A549 (cell line): ENCODE measurements at regions not wholly inside any gene's neighbourhood (a gene's known extent, or its start where the extent isn't known, plus 50 kb on each side); places are given as distances from the start of the nearest gene placed in this dataset.

ENCODE experiments used
- ATAC-seq, 2 experiments: fragments of 200-7000 bp in 1 of 2; fragments of >200 bp in 1 of 2; cut with Nextera tagmentation in 1 of 2; cut with Tn5 transposase in 1 of 2; 3 replicates each; pipeline versions ENCODE4 v1.8.0 to v1.9.1; 2018 to 2020; ENCODE audit warnings: mild to moderate bottlenecking in 1 of 2, moderate library complexity in 1 of 2
- CTCF ChIA-PET: fragments of 300-600 bp; sonication (Branson Sonifier 250); formaldehyde crosslinking; extraction: SDS; loops from one replicate; lab custom pipeline; 2021; ENCODE audit warnings: antibody characterized with exemption, inconsistent platforms; lab: Yijun Ruan, JAX
- POLR2A ChIA-PET: fragments of 350-600 bp; formaldehyde crosslinking; extraction: SDS; loops from one replicate; lab custom pipeline; 2021; ENCODE audit warnings: antibody characterized with exemption, inconsistent platforms; lab: Yijun Ruan, JAX
- DNase-seq, 2 experiments: peaks; one replicate each; pipeline versions ENCODE4 v3.0.0 to v3.0.0-alpha.2; 2011 to 2016; ENCODE audit warnings: low read depth in 1 of 2, low spot score in 1 of 2
- FAIRE-seq: peaks from 2 replicates; lab custom pipeline; 2011; peaks lifted over from hg19 to GRCh38; lab: Jason Lieb, UNC
- H3K27ac ChIP-seq, 2 experiments: fragments of >200 bp; sonication (Bioruptor Twin); formaldehyde crosslinking; 3 replicates each; pipeline ENCODE4 v1.5.1; 2016 to 2017
- H3K4me1 ChIP-seq: fragments of >200 bp; sonication (Bioruptor Twin); formaldehyde crosslinking; 3 replicates; pipeline ENCODE4 v1.6.1; 2016
- H3K4me2 ChIP-seq: fragments of >200 bp; sonication (Bioruptor Twin); formaldehyde crosslinking; 3 replicates; pipeline ENCODE4 v1.6.1; 2016
- H3K4me3 ChIP-seq: fragments of >200 bp; sonication (Bioruptor Twin); formaldehyde crosslinking; 3 replicates; pipeline ENCODE4 v1.5.1; 2016
- H3K9me3 ChIP-seq: fragments of >200 bp; sonication (Bioruptor Twin); formaldehyde crosslinking; 3 replicates; pipeline ENCODE4 v1.6.1; 2016
- BHLHE40 ChIP-seq: IDR thresholded peaks from 2 replicates; pipeline ENCODE4 v1.6.1; 2012; ENCODE audit warnings: low read depth, low read length, inconsistent platforms
- CBX2 ChIP-seq: fragments of 200-600 bp; sonication (generic); IDR thresholded peaks from 2 replicates; pipeline ENCODE4 v1.6.1; 2016; ENCODE audit warnings: low read depth, mild to moderate bottlenecking, borderline replicate concordance
- CTCF ChIP-seq: fragments of >200 bp; sonication (Bioruptor Twin); formaldehyde crosslinking; IDR thresholded peaks from 3 replicates; pipeline ENCODE4 v1.5.1; 2016
- EP300 ChIP-seq, 2 experiments: fragments of >200 bp; sonication (Bioruptor Twin); formaldehyde crosslinking; IDR thresholded peaks; 2 replicates in 1 of 2; 3 replicates in 1 of 2; pipeline ENCODE4 v1.6.1; 2016 to 2017
- FOXS1 ChIP-seq: fragments of 250-450 bp; sonication (Bioruptor Pico); IDR thresholded peaks from 2 replicates; pipeline ENCODE4 v1.5.0; 2020; ENCODE audit warnings: mild to moderate bottlenecking, moderate library complexity
- HDAC2 ChIP-seq: fragments of 200-600 bp; sonication (generic); IDR thresholded peaks from 2 replicates; pipeline ENCODE4 v1.6.1; 2016
- HEYL ChIP-seq: fragments of 250-450 bp; sonication (Bioruptor Pico); IDR thresholded peaks from 2 replicates; pipeline ENCODE4 v1.8.0; 2021; ENCODE audit warnings: mild to moderate bottlenecking, moderate library complexity
- HOXB13 ChIP-seq: fragments of 250-450 bp; sonication (Bioruptor Pico); IDR thresholded peaks from 2 replicates; pipeline ENCODE4 v1.5.0; 2020; ENCODE audit warnings: low read depth, mild to moderate bottlenecking, moderate library complexity
- KDM5A ChIP-seq: fragments of 200-600 bp; sonication (generic); IDR thresholded peaks from 2 replicates; pipeline ENCODE4 v1.6.1; 2016; ENCODE audit warnings: antibody characterized with exemption, mild to moderate bottlenecking
- MAFK ChIP-seq: fragments of 450-650 bp; IDR thresholded peaks from 2 replicates; pipeline ENCODE4 v1.6.1; 2014; ENCODE audit not compliant: partially characterized antibody
- MAZ ChIP-seq: fragments of 150-350 bp; IDR thresholded peaks from 2 replicates; pipeline ENCODE4 v1.6.1; 2014; ENCODE audit warnings: antibody characterized with exemption, low read depth, low read length, borderline replicate concordance
- MYC ChIP-seq: IDR thresholded peaks from 2 replicates; pipeline ENCODE4 v1.6.1; 2012; ENCODE audit warnings: mild to moderate bottlenecking, inconsistent platforms, low read length, improper control_type of control experiment, borderline replicate concordance
- NPAS2 ChIP-seq: fragments of 250-450 bp; sonication (Bioruptor Pico); IDR thresholded peaks from 2 replicates; pipeline ENCODE4 v1.8.0; 2022; ENCODE audit warnings: mild to moderate bottlenecking, moderate library complexity, borderline replicate concordance
- PBX3 ChIP-seq: IDR thresholded peaks from 2 replicates; pipeline ENCODE4 v1.6.1; 2012
- PHF8 ChIP-seq: fragments of 200-600 bp; sonication (generic); IDR thresholded peaks from 2 replicates; pipeline ENCODE4 v1.6.1; 2016; ENCODE audit warnings: low read depth, mild to moderate bottlenecking, antibody characterized with exemption, moderate library complexity, borderline replicate concordance
- RAD21 ChIP-seq, 2 experiments: fragments of >200 bp in 1 of 2; sonication (Bioruptor Twin) in 1 of 2; formaldehyde crosslinking in 1 of 2; IDR thresholded peaks in 1 of 2; conservative IDR thresholded peaks in 1 of 2; 2 replicates in 1 of 2; 3 replicates in 1 of 2; pipeline ENCODE4 v1.6.1; 2012 to 2018; ENCODE audit warnings: inconsistent platforms in 1 of 2
- RNF2 ChIP-seq: fragments of 200-600 bp; sonication (generic); IDR thresholded peaks from 2 replicates; pipeline ENCODE4 v1.6.1; 2016; ENCODE audit warnings: low read depth, mild to moderate bottlenecking, antibody characterized with exemption, moderate library complexity, borderline replicate concordance
- SMC3 ChIP-seq: fragments of >200 bp; sonication (Bioruptor Twin); formaldehyde crosslinking; IDR thresholded peaks from 3 replicates; pipeline ENCODE4 v1.6.1; 2018; ENCODE audit warnings: inconsistent platforms
- TP53 ChIP-seq: fragments of 250-450 bp; sonication (Bioruptor Pico); IDR thresholded peaks from 2 replicates; pipeline ENCODE4 v1.5.0; 2021; ENCODE audit warnings: mild to moderate bottlenecking, moderate library complexity
- ZC3H11A ChIP-seq: fragments of 450-650 bp; IDR thresholded peaks from 2 replicates; pipeline ENCODE4 v1.6.1; 2014; ENCODE audit warnings: antibody characterized with exemption, mild to moderate bottlenecking
- WGBS: methylation state at CpG from one replicate; pipeline ENCODE4 v1.1.6; 2017; ENCODE audit errors: missing lambda C conversion rate; 5-methylcytosine and 5-hydroxymethylcytosine counted together
- TF ChIP-seq, protein P1 (sequence below): fragments of 250-450 bp; sonication (Bioruptor Pico); IDR thresholded peaks from 2 replicates; pipeline ENCODE4 v1.5.0; 2020; ENCODE audit warnings: low read depth, mild to moderate bottlenecking, moderate library complexity
- TF ChIP-seq, protein P2 (sequence below): fragments of 150-350 bp; IDR thresholded peaks from 2 replicates; pipeline ENCODE4 v1.6.1; 2014; ENCODE audit warnings: low read depth, mild to moderate bottlenecking, low read length

GRCh38 chr6:786946-787763 lies 94.2 kb upstream of the EXOC2 start:
- no peaks in the 10 kb centered on the region for H3K9me3 ChIP-seq
- H3K4me3 ChIP-seq: no peak overlapping the region
- ATAC-seq (peak in 1 of 2 experiments; percentile 71; a peak in 3 of 6 replicates), DNase-seq (peak; percentile 18 to 26), FAIRE-seq (no peak)
- H3K27ac ChIP-seq: no peak overlapping the region
- 46% methylated on average over 12 of the region's 12 CpGs for WGBS
- CTCF ChIA-PET: interaction anchor here (1.0 to 2.2 kb wide), 3 partner anchors 11 to 610 kb away, joined by 4 to 8 read pairs (median 5); no protein-coding TSS in a partner anchor
- TF ChIP-seq CTCF: peak; percentile 53
- TF ChIP-seq NPAS2 (CRISPR knock-in tag): no peak
- no peak for TF ChIP-seq MAFK
- no peak for TF ChIP-seq MYC
- no peak for TF ChIP-seq KDM5A
- no peak for TF ChIP-seq HEYL (CRISPR knock-in tag)
- TF ChIP-seq FOXS1 (CRISPR knock-in tag): no peak
- peak; percentile 28 to 55; a peak in 2 of 5 replicates for TF ChIP-seq RAD21 (conservative IDR thresholded peaks at IDR 0.05 in 1 of 2, IDR thresholded peaks at IDR 0.05 in 1 of 2)
- no peak for TF ChIP-seq HOXB13 (CRISPR knock-in tag)
- peak; percentile 49 for TF ChIP-seq SMC3
- POLR2A ChIA-PET: no interaction called here
- no peak overlapping the region for H3K4me2 ChIP-seq
- no peaks in the 10 kb centered on the region for H3K4me1 ChIP-seq

DNA sequence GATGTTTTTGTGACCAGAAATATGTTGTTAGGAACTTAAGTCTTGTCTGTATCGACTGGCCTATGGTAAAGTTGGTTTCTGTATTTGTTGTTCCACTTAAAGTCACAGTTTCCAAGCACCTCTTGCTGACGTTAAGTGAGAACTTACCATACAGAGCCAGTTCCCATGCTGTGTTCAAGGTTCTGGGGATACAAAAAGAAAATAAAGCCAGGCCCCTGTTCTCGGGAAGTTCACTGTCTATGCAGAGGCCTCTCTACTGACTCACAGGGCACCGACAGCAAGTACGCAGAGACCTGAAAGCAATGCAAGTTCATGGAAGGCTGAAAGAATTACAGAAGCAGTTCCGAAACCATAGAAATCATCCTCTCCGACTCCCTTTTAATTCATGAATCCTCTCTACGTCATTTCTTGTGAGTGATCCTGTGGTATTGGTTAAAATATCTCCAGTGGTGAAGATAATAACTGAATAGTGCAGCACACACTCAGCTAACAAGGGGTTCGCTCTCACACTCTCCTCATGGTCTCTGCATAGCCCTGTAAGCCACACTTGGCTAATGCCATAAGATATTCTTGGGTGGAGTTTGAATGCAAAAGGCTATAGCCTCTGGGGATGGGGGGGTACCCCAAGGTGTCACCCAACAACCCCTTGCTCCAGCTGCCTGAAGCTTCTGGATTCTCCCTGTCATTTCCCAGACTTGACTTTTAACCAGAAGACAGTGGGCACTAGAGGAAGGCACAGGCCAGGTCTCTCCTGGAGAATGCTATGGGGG lies 91.2 kb upstream of the EXOC2 start:
- 0 out of 3 replicates have a peak, but pooled peaks cover 7% of the 10 kb centered on the region for H3K4me1 ChIP-seq
- TF ChIP-seq HEYL (CRISPR knock-in tag) (no peak), PBX3 (no peak), BHLHE40 (no peak), ZC3H11A (no peak), TP53 (no peak), MAZ (no peak), KDM5A (no peak), PHF8 (no peak), HDAC2 (no peak), RNF2 (no peak), CBX2 (no peak), RAD21 (conservative IDR thresholded peaks at IDR 0.05 in 1 of 2, IDR thresholded peaks at IDR 0.05 in 1 of 2) (no peak), EP300 (IDR thresholded peaks at IDR 0.05) (no peak)
- TF ChIP-seq, protein P1, sequence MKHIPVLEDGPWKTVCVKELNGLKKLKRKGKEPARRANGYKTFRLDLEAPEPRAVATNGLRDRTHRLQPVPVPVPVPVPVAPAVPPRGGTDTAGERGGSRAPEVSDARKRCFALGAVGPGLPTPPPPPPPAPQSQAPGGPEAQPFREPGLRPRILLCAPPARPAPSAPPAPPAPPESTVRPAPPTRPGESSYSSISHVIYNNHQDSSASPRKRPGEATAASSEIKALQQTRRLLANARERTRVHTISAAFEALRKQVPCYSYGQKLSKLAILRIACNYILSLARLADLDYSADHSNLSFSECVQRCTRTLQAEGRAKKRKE: no peak
- TF ChIP-seq, protein P2, sequence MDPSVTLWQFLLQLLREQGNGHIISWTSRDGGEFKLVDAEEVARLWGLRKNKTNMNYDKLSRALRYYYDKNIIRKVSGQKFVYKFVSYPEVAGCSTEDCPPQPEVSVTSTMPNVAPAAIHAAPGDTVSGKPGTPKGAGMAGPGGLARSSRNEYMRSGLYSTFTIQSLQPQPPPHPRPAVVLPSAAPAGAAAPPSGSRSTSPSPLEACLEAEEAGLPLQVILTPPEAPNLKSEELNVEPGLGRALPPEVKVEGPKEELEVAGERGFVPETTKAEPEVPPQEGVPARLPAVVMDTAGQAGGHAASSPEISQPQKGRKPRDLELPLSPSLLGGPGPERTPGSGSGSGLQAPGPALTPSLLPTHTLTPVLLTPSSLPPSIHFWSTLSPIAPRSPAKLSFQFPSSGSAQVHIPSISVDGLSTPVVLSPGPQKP: no peak
- CTCF ChIA-PET: interaction anchor here (0.6 to 1.9 kb wide), 5 partner anchors 8 to 616 kb away, joined by 3 to 7 read pairs (median 3); no protein-coding TSS in a partner anchor
- H3K4me2 ChIP-seq: no peak overlapping the region
- no peak for ATAC-seq
- H3K9me3 ChIP-seq: no peaks in the 10 kb centered on the region
- FAIRE-seq: no peak
- no peak overlapping the region for H3K27ac ChIP-seq
- H3K4me3 ChIP-seq: no peak overlapping the region
- POLR2A ChIA-PET: no interaction called here
- WGBS: 77% methylated on average over 9 of the region's 9 CpGs
- no peak for DNase-seq
